ENCODE measurements at regions not wholly inside any gene's neighbourhood (a gene's known extent, or its start where the extent isn't known, plus 50 kb on each side); places are given as distances from the start of the nearest gene placed in this dataset.

GRCh38 chr4:137703195-137703594 is 170.9 kb upstream of the PCDH18 start:
- Histone ChIP-seq H3K27ac (replicated peaks) (no peak overlapping the region), H3K4me1 (peaks cover 16% of the 10 kb centered on the region), H3K27me3 (ENCODE audit: low read depth) (no peaks in the 10 kb centered on the region), H3K4me3 (no peak overlapping the region), H3K36me3 (no peaks in the 10 kb centered on the region), H3K9me3 (replicated peaks) (peaks cover 15% of the 10 kb centered on the region)
- intact Hi-C loops (cut with micrococcal nuclease), result no loop called here
- no peak for DNase-seq
- TF ChIP-seq CTCF (IDR thresholded peaks at IDR 0.05; ENCODE audit: borderline replicate concordance), result no peak

- Histone ChIP-seq H3K27me3 (ENCODE audit: low read depth) (no peaks in the 10 kb centered on the region), H3K9me3 (replicated peaks) (peaks cover 15% of the 10 kb centered on the region), H3K4me1 (peaks cover 16% of the 10 kb centered on the region), H3K36me3 (no peaks in the 10 kb centered on the region), H3K27ac (replicated peaks) (no peak overlapping the region), H3K4me3 (no peak overlapping the region)
- intact Hi-C loops (cut with micrococcal nuclease), result no loop called here
- DNase-seq, result no peak
- no peak for TF ChIP-seq CTCF (IDR thresholded peaks at IDR 0.05; ENCODE audit: borderline replicate concordance)
Observed at GRCh38 chr4:137702512-137702911, 170.2 kb upstream of the PCDH18 start.

GRCh38 chr4:137701401-137701800 is 169.1 kb upstream of the PCDH18 start:
- H3K27ac ChIP-seq (replicated peaks), result no peak overlapping the region
- no peak for TF ChIP-seq CTCF (IDR thresholded peaks at IDR 0.05; ENCODE audit: borderline replicate concordance)
- DNase-seq, result no peak
- intact Hi-C loops (cut with micrococcal nuclease), result no loop called here
- no peaks in the 10 kb centered on the region for H3K27me3 ChIP-seq (ENCODE audit: low read depth)
- H3K9me3 ChIP-seq (replicated peaks), result peaks cover 15% of the 10 kb centered on the region
- H3K4me3 ChIP-seq, result no peak overlapping the region
- H3K36me3 ChIP-seq, result no peaks in the 10 kb centered on the region
- peaks cover 16% of the 10 kb centered on the region for H3K4me1 ChIP-seq

GRCh38 chr4:137700751-137701150 is 168.5 kb upstream of the PCDH18 start:
- no peaks in the 10 kb centered on the region for H3K27me3 ChIP-seq (ENCODE audit: low read depth)
- intact Hi-C loops (cut with micrococcal nuclease), result no loop called here
- H3K36me3 ChIP-seq, result no peaks in the 10 kb centered on the region
- H3K4me3 ChIP-seq, result no peak overlapping the region
- H3K27ac ChIP-seq (replicated peaks), result no peak overlapping the region
- H3K9me3 ChIP-seq (replicated peaks), result peaks cover 15% of the 10 kb centered on the region
- no peak for TF ChIP-seq CTCF (IDR thresholded peaks at IDR 0.05; ENCODE audit: borderline replicate concordance)
- peaks cover 12% of the 10 kb centered on the region for H3K4me1 ChIP-seq
- no peak for DNase-seq

- Histone ChIP-seq H3K27ac (replicated peaks) (peak overlapping the region; percentile 4), H3K4me1 (peaks cover 5% of the 10 kb centered on the region)
Observed at GRCh38 chr4:137700072-137700471, 167.8 kb upstream of the PCDH18 start.

More at GRCh38 chr4:137700072-137700471, 167.8 kb upstream of the PCDH18 start:
- TF ChIP-seq CTCF (IDR thresholded peaks at IDR 0.05; ENCODE audit: borderline replicate concordance), result no peak
- no peaks in the 10 kb centered on the region for H3K27me3 ChIP-seq (ENCODE audit: low read depth)
- H3K36me3 ChIP-seq, result no peaks in the 10 kb centered on the region
- intact Hi-C loops (cut with micrococcal nuclease), result no loop called here
- H3K9me3 ChIP-seq (replicated peaks), result peaks cover 15% of the 10 kb centered on the region
- DNase-seq, result no peak
- no peak overlapping the region for H3K4me3 ChIP-seq

All from left ventricle myocardium inferior (tissue), 1 donor.